GM23338 (cell line): ENCODE measurements at regions not wholly inside any gene's neighbourhood (a gene's known extent, or its start where the extent isn't known, plus 50 kb on each side); places are given as distances from the start of the nearest gene placed in this dataset.

Experiments used
- ATAC-seq: fragments of 200-7000 bp; cut with Tn5 transposase; 3 replicates; pipeline ENCODE4 v1.9.1; 2020
- DNase-seq: peaks from one replicate; pipeline ENCODE4 v3.0.0-alpha.2; 2015; ENCODE audit warnings: low spot score
- H2AFZ ChIP-seq: fragments of 200-600 bp; sonication (generic); 2 replicates; pipeline ENCODE4 v1.8.0; 2016; ENCODE audit warnings: antibody characterized with exemption, mild to moderate bottlenecking, moderate library complexity
- H3F3A ChIP-seq: fragments of 200-600 bp; sonication (generic); replicated peaks from 2 replicates; pipeline ENCODE4 v1.8.0; 2017; ENCODE audit warnings: antibody characterized with exemption, mixed run types, low read depth
- H3K27ac ChIP-seq: fragments of 200-600 bp; sonication (generic); 2 replicates; pipeline ENCODE4 v1.6.1; 2016; ENCODE audit warnings: low read depth
- H3K27me3 ChIP-seq: fragments of 200-600 bp; sonication (generic); 2 replicates; pipeline ENCODE4 v1.8.0; 2016; ENCODE audit warnings: mild to moderate bottlenecking, mixed run types, moderate library complexity; ENCODE audit not compliant: insufficient read depth
- H3K36me3 ChIP-seq: fragments of 200-600 bp; sonication (generic); 2 replicates; pipeline ENCODE4 v1.8.0; 2016; ENCODE audit warnings: mild to moderate bottlenecking; ENCODE audit not compliant: insufficient read depth
- H3K4me1 ChIP-seq: fragments of 200-600 bp; sonication (generic); 2 replicates; pipeline ENCODE4 v1.8.0; 2016; ENCODE audit warnings: mild to moderate bottlenecking, moderate library complexity; ENCODE audit not compliant: insufficient read depth
- H3K4me2 ChIP-seq: fragments of 200-600 bp; sonication (generic); 2 replicates; pipeline ENCODE4 v1.7.1; 2017; ENCODE audit warnings: mixed run types
- H3K4me3 ChIP-seq: fragments of 200-600 bp; sonication (generic); 2 replicates; pipeline ENCODE4 v1.6.1; 2016; ENCODE audit warnings: mixed run types
- H3K79me2 ChIP-seq: fragments of 200-600 bp; sonication (generic); replicated peaks from 2 replicates; pipeline ENCODE4 v1.8.0; 2017; ENCODE audit warnings: mild to moderate bottlenecking; ENCODE audit not compliant: insufficient read depth
- H3K9me2 ChIP-seq: fragments of 200-600 bp; sonication (generic); 2 replicates; pipeline ENCODE4 v1.8.0; 2017; ENCODE audit not compliant: insufficient read depth
- H4K20me1 ChIP-seq: fragments of 200-600 bp; sonication (generic); replicated peaks from 2 replicates; pipeline ENCODE4 v1.8.0; 2017; ENCODE audit warnings: mild to moderate bottlenecking; ENCODE audit not compliant: insufficient read depth
- H3K27ac Mint-ChIP-seq: 2 replicates; pipeline ENCODE4 v1.8.0; 2020; ENCODE audit warnings: inconsistent platforms, mild to moderate bottlenecking, moderate library complexity, mixed read lengths
- H3K27me3 Mint-ChIP-seq: 3 replicates; pipeline ENCODE4 v1.8.0; 2022; ENCODE audit warnings: low read depth, mild to moderate bottlenecking, moderate library complexity, mixed read lengths, inconsistent platforms; ENCODE audit not compliant: insufficient read depth, poor library complexity
- H3K36me3 Mint-ChIP-seq: 3 replicates; pipeline ENCODE4 v1.8.0; 2021; ENCODE audit warnings: low read depth, mild to moderate bottlenecking, inconsistent platforms, moderate library complexity, mixed read lengths
- H3K4me1 Mint-ChIP-seq: 3 replicates; pipeline ENCODE4 v1.8.0; 2020; ENCODE audit warnings: mild to moderate bottlenecking, inconsistent platforms, mixed read lengths
- H3K4me3 Mint-ChIP-seq: 3 replicates; pipeline ENCODE4 v1.8.0; 2021; ENCODE audit warnings: moderate library complexity, mild to moderate bottlenecking, inconsistent platforms, mixed read lengths
- H3K9me3 Mint-ChIP-seq: 3 replicates; pipeline ENCODE4 v1.8.0; 2020; ENCODE audit warnings: moderate library complexity, mild to moderate bottlenecking, inconsistent platforms, mixed read lengths
- CREB1 ChIP-seq: fragments of 250-450 bp; sonication (Bioruptor Pico); IDR thresholded peaks from 2 replicates; pipeline ENCODE4 v1.5.0; 2020; ENCODE audit warnings: low read depth, mild to moderate bottlenecking, moderate library complexity
- EZH2phosphoT487 ChIP-seq: fragments of 200-600 bp; sonication (generic); IDR thresholded peaks from one replicate; pipeline ENCODE4 v1.8.1; 2018; ENCODE audit warnings: antibody characterized with exemption; ENCODE audit not compliant: unreplicated experiment
- JUNB ChIP-seq: IDR thresholded peaks from one replicate; pipeline ENCODE4 v1.6.1; 2016; ENCODE audit warnings: antibody characterized with exemption; ENCODE audit not compliant: unreplicated experiment
- NANOG ChIP-seq: IDR thresholded peaks from 2 replicates; pipeline ENCODE4 v1.6.1; 2016; ENCODE audit warnings: antibody characterized with exemption, borderline replicate concordance
- REST ChIP-seq: IDR thresholded peaks from one replicate; pipeline ENCODE4 v1.6.1; 2018; ENCODE audit warnings: antibody characterized with exemption; ENCODE audit not compliant: unreplicated experiment
- STAT1 ChIP-seq: IDR thresholded peaks from one replicate; pipeline ENCODE4 v1.6.1; 2016; ENCODE audit warnings: antibody characterized with exemption; ENCODE audit not compliant: unreplicated experiment
- ZNF114 ChIP-seq: fragments of 250-450 bp; sonication (Bioruptor Pico); IDR thresholded peaks from 2 replicates; pipeline ENCODE4 v1.5.0; 2020; ENCODE audit warnings: mild to moderate bottlenecking, moderate library complexity
- ZNF331 ChIP-seq: fragments of 250-450 bp; sonication (Bioruptor Pico); IDR thresholded peaks from 2 replicates; pipeline ENCODE4 v1.5.0; 2020; ENCODE audit warnings: low read depth, mild to moderate bottlenecking, moderate library complexity
- ZNF462 ChIP-seq: fragments of 250-450 bp; sonication (Bioruptor Pico); IDR thresholded peaks from 2 replicates; pipeline ENCODE4 v1.5.0; 2020; ENCODE audit warnings: mild to moderate bottlenecking, moderate library complexity
- TF ChIP-seq, protein P1 (sequence below): IDR thresholded peaks from 2 replicates; pipeline ENCODE4 v1.6.1; 2016; ENCODE audit warnings: antibody characterized with exemption
- TF ChIP-seq, protein P2 (sequence below), 2 experiments: fragments of 200-600 bp in 1 of 2; sonication (generic) in 1 of 2; conservative IDR thresholded peaks; 2 replicates each; pipeline versions ENCODE4 v1.5.1 to v1.6.1; 2016 to 2017; ENCODE audit warnings: antibody characterized with exemption in 2 of 2, low read depth in 2 of 2, mild to moderate bottlenecking in 2 of 2, moderate library complexity in 1 of 2

DNA sequence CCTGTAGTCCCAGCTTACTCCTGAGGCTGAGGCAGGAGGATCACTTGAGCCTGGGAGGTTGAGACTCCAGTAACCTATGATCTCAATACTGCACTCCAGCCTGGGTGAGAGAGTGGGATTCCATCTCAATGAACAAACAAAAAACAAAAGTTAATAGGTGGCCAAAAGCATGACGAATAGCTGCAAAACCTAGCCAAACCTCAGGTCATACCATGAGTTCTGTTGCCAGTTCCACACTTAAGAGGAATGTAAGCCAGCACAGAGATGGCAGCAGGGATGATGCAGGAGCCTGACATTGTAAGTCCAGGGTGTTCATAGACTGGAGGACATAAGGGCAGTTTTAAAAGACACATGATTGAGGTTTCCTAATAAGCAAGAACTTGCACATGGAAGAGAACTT lies 55.3 kb upstream of the RMDN2 start:
- peaks cover 21% of the 10 kb centered on the region for H3K4me1 Mint-ChIP-seq
- Histone ChIP-seq H3K36me3 (no peaks in the 10 kb centered on the region), H3F3A (no peaks in the 10 kb centered on the region), H3K27me3 (no peaks in the 10 kb centered on the region), H4K20me1 (no peaks in the 10 kb centered on the region), H3K4me2 (no peak overlapping the region), H2AFZ (no peak overlapping the region), H3K4me1 (no peaks in the 10 kb centered on the region), H3K79me2 (no peaks in the 10 kb centered on the region), H3K4me3 (no peak overlapping the region), H3K9me2 (peaks cover 11% of the 10 kb centered on the region; the same call in 1 of the 2 replicates), H3K27ac (no peak overlapping the region)
- no peaks in the 10 kb centered on the region for H3K36me3 Mint-ChIP-seq
- no peak overlapping the region for H3K27ac Mint-ChIP-seq
- no peak overlapping the region for H3K4me3 Mint-ChIP-seq
- no peaks in the 10 kb centered on the region for H3K9me3 Mint-ChIP-seq
- no peak for TF ChIP-seq ZNF331 (CRISPR knock-in tag)
- no peak for TF ChIP-seq REST
- TF ChIP-seq JUNB = no peak
- TF ChIP-seq CREB1 (CRISPR knock-in tag) = no peak
- TF ChIP-seq, protein P1, sequence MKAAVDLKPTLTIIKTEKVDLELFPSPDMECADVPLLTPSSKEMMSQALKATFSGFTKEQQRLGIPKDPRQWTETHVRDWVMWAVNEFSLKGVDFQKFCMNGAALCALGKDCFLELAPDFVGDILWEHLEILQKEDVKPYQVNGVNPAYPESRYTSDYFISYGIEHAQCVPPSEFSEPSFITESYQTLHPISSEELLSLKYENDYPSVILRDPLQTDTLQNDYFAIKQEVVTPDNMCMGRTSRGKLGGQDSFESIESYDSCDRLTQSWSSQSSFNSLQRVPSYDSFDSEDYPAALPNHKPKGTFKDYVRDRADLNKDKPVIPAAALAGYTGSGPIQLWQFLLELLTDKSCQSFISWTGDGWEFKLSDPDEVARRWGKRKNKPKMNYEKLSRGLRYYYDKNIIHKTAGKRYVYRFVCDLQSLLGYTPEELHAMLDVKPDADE = no peak
- no peak for TF ChIP-seq STAT1
- no peak for TF ChIP-seq ZNF114 (CRISPR knock-in tag)
- TF ChIP-seq ZNF462 (CRISPR knock-in tag) = no peak
- TF ChIP-seq NANOG = no peak
- TF ChIP-seq EZH2phosphoT487 = no peak
- TF ChIP-seq, protein P2, sequence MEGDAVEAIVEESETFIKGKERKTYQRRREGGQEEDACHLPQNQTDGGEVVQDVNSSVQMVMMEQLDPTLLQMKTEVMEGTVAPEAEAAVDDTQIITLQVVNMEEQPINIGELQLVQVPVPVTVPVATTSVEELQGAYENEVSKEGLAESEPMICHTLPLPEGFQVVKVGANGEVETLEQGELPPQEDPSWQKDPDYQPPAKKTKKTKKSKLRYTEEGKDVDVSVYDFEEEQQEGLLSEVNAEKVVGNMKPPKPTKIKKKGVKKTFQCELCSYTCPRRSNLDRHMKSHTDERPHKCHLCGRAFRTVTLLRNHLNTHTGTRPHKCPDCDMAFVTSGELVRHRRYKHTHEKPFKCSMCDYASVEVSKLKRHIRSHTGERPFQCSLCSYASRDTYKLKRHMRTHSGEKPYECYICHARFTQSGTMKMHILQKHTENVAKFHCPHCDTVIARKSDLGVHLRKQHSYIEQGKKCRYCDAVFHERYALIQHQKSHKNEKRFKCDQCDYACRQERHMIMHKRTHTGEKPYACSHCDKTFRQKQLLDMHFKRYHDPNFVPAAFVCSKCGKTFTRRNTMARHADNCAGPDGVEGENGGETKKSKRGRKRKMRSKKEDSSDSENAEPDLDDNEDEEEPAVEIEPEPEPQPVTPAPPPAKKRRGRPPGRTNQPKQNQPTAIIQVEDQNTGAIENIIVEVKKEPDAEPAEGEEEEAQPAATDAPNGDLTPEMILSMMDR (conservative IDR thresholded peaks at IDR 0.05; ENCODE audit: low read depth in 2 of 2) = no peak
- peaks cover 5% of the 10 kb centered on the region for H3K27me3 Mint-ChIP-seq
- no peak for DNase-seq
- no peak for ATAC-seq
